Right atrium auricular region (tissue), 2 donors: ENCODE measurements at regions not wholly inside any gene's neighbourhood (a gene's known extent, or its start where the extent isn't known, plus 50 kb on each side); places are given as distances from the start of the nearest gene placed in this dataset.
"Not testable (repeated sequence)": the region's sequence is repeated elsewhere in the genome, so short reads cannot be mapped to it uniquely, and the experiment has no call there.

Experiments
- DNase-seq: peaks from one replicate; pipeline ENCODE4 v3.0.0-alpha.2; 2019; ENCODE audit warnings: low spot score
- H3K27ac ChIP-seq, 2 donors: fragments of 200-600 bp; sonication (generic); 1 replicate in 1 of 2; 2 replicates in 1 of 2; pipeline ENCODE4 v1.5.1; 2016 to 2019
- H3K27me3 ChIP-seq, 2 donors: fragments of 200-600 bp; sonication (generic); one replicate each; pipeline versions ENCODE4 v1.5.1 to v1.6.0; 2017 to 2019
- H3K36me3 ChIP-seq: fragments of 200-600 bp; sonication (generic); one replicate; pipeline ENCODE4 v1.5.1; 2016
- H3K4me1 ChIP-seq, 2 donors: fragments of 200-600 bp; sonication (generic); one replicate each; pipeline versions ENCODE4 v1.5.1 to v1.6.0; 2017 to 2019
- H3K4me3 ChIP-seq, 2 donors: fragments of 200-600 bp; sonication (generic); 1 replicate in 1 of 2; 2 replicates in 1 of 2; pipeline ENCODE4 v1.5.1; 2017 to 2019; ENCODE audit warnings: mild to moderate bottlenecking in 1 of 2, moderate library complexity in 1 of 2
- H3K9me3 ChIP-seq, 2 donors: fragments of 200-600 bp; sonication (generic); one replicate each; pipeline ENCODE4 v1.5.1; 2019
- TF ChIP-seq, protein P1 (sequence below), 2 donors: fragments of 200-600 bp; sonication (generic); IDR thresholded peaks; one replicate each; pipeline ENCODE4 v1.5.1; 2019; ENCODE audit warnings: antibody characterized with exemption in 2 of 2

DNA sequence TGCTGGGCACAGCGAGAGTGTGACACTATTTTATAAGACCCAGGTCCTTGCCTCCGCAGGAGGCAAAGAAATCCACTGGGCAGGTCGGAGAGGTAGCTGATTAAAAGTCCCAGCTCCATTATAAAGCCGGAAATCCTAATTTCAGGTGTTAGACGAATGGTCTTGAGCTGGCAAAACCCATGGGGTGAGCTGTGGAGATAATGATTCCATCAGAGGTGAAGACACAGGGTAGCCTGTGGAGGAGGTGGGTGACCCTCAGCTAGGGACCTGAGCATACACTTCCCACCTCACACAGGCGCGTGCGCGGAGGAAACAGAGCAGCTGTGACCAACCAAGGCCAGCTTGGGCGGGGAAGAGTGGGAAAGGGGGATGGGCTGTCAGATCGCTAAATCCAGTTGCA, 201.7 kb upstream of the CXCR4 start:
- H3K4me1 ChIP-seq: no peaks in the 10 kb centered on the region
- TF ChIP-seq, protein P1, sequence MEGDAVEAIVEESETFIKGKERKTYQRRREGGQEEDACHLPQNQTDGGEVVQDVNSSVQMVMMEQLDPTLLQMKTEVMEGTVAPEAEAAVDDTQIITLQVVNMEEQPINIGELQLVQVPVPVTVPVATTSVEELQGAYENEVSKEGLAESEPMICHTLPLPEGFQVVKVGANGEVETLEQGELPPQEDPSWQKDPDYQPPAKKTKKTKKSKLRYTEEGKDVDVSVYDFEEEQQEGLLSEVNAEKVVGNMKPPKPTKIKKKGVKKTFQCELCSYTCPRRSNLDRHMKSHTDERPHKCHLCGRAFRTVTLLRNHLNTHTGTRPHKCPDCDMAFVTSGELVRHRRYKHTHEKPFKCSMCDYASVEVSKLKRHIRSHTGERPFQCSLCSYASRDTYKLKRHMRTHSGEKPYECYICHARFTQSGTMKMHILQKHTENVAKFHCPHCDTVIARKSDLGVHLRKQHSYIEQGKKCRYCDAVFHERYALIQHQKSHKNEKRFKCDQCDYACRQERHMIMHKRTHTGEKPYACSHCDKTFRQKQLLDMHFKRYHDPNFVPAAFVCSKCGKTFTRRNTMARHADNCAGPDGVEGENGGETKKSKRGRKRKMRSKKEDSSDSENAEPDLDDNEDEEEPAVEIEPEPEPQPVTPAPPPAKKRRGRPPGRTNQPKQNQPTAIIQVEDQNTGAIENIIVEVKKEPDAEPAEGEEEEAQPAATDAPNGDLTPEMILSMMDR (IDR thresholded peaks at IDR 0.05): no peak
- no peaks in the 10 kb centered on the region for H3K9me3 ChIP-seq
- no peak for DNase-seq
- H3K4me3 ChIP-seq: no peak overlapping the region
- no peaks in the 10 kb centered on the region for H3K27me3 ChIP-seq
- no peak overlapping the region for H3K27ac ChIP-seq
- H3K36me3 ChIP-seq: no peaks in the 10 kb centered on the region

DNA sequence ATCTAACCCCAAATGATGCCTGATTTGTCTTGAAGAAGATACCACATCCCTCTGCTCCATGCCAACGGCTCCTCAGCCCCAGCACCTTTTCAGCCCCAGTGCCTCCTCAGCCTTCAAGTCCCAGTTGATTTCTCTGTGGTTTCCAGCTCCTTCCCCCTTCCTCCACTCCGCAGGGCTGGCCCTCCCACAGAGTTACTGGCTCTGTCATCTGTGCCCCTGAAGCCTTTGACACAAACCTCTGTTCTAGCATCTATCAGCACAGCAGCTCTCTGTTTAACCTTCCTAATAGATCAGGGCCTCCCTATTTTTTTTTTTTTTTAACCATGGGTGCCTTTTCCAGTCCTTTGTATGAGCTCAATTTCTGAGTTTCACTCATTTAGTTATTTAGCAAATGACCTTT, 201.3 kb upstream of the CXCR4 start:
- no peak for DNase-seq
- H3K36me3 ChIP-seq: no peaks in the 10 kb centered on the region

GRCh38 chr2:136314240-136314639, 196.3 kb upstream of the CXCR4 start:
- no peaks in the 10 kb centered on the region for H3K9me3 ChIP-seq
- no peaks in the 10 kb centered on the region for H3K36me3 ChIP-seq
- no peak overlapping the region for H3K4me3 ChIP-seq
- TF ChIP-seq, protein P1 (IDR thresholded peaks at IDR 0.05): no peak
- H3K27me3 ChIP-seq: no peaks in the 10 kb centered on the region
- no peaks in the 10 kb centered on the region for H3K4me1 ChIP-seq
- no peak for DNase-seq
- H3K27ac ChIP-seq: no peak overlapping the region

More for the DNA sequence above, 201.3 kb upstream of the CXCR4 start:
- TF ChIP-seq, protein P1 (IDR thresholded peaks at IDR 0.05): no peak
- Histone ChIP-seq H3K9me3 (no peaks in the 10 kb centered on the region), H3K4me1 (no peaks in the 10 kb centered on the region), H3K4me3 (no peak overlapping the region), H3K27me3 (no peaks in the 10 kb centered on the region), H3K27ac (no peak overlapping the region)

DNA sequence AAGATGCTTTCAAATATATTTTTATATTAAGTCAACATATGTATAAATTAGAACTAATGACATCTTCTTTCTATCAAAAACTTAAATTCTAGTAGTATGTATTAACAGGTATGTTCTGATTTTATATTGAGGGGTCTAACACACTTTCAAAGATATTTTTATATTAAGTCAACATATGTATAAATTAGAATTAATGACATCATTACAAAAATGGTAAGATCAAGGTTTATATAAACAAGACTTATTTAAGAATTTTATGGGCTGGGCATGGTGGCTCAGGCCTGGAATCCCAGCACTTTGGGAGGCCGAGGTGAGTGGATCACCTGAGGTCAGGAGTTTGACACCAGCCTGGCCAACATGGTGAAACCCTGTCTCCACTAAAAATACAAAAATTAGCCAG, 194.6 kb upstream of the CXCR4 start:
- H3K36me3 ChIP-seq, H3K27ac ChIP-seq, H3K4me3 ChIP-seq, DNase-seq, H3K4me1 ChIP-seq, H3K27me3 ChIP-seq, H3K9me3 ChIP-seq: not testable (repeated sequence)

GRCh38 chr2:136310797-136311603, 193.1 kb upstream of the CXCR4 start:
- DNase-seq: no peak
- TF ChIP-seq, protein P1 (IDR thresholded peaks at IDR 0.05): no peak
- H3K4me3 ChIP-seq: no peak overlapping the region
- no peaks in the 10 kb centered on the region for H3K36me3 ChIP-seq
- no peak overlapping the region for H3K27ac ChIP-seq
- no peaks in the 10 kb centered on the region for H3K4me1 ChIP-seq
- H3K9me3 ChIP-seq: no peaks in the 10 kb centered on the region
- no peaks in the 10 kb centered on the region for H3K27me3 ChIP-seq

- DNase-seq: no peak
Measured at GRCh38 chr2:136310005-136310495, 192.1 kb upstream of the CXCR4 start.

More at GRCh38 chr2:136310005-136310495, 192.1 kb upstream of the CXCR4 start:
- no peaks in the 10 kb centered on the region for H3K27me3 ChIP-seq
- no peak overlapping the region for H3K4me3 ChIP-seq
- TF ChIP-seq, protein P1 (IDR thresholded peaks at IDR 0.05): no peak
- no peaks in the 10 kb centered on the region for H3K9me3 ChIP-seq
- no peaks in the 10 kb centered on the region for H3K36me3 ChIP-seq
- no peak overlapping the region for H3K27ac ChIP-seq
- H3K4me1 ChIP-seq: no peaks in the 10 kb centered on the region
